ENCODE measurements at regions not wholly inside any gene's neighbourhood (a gene's known extent, or its start where the extent isn't known, plus 50 kb on each side); places are given as distances from the start of the nearest gene placed in this dataset.
"Not testable (repeated sequence)": the region's sequence is repeated elsewhere in the genome, so short reads cannot be mapped to it uniquely, and the experiment has no call there.

DNA sequence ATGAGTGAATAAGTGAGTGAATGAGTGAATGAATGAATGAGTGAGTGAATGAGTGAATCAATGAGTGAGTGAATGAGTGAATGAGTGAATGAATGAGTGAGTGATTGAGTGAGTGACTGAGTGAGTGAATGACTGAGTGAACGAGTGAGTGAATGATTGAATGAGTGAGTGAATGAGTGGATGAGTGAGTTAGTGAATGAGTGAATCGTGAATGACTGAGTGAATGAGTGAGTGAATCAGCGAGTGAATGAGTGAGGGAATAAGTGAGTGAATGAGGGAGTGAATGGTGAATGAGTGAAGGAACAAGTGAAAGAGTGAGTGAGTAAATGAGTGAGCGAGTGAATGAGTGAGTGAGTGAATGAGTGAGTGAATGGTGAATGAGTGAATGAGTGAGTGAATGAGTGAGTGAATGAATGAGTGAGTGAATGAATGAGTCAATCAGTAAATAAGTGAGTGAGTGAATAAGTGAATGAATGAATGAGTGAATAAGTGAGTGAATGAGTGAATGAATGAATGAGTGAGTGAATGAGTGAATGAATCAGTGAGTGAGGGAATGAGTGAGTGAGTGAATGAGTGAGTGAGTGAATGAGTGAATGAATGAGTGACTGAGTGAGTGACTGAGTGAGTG lies 135.7 kb upstream of the ZNF469 start:
- TF ChIP-seq, protein P1, sequence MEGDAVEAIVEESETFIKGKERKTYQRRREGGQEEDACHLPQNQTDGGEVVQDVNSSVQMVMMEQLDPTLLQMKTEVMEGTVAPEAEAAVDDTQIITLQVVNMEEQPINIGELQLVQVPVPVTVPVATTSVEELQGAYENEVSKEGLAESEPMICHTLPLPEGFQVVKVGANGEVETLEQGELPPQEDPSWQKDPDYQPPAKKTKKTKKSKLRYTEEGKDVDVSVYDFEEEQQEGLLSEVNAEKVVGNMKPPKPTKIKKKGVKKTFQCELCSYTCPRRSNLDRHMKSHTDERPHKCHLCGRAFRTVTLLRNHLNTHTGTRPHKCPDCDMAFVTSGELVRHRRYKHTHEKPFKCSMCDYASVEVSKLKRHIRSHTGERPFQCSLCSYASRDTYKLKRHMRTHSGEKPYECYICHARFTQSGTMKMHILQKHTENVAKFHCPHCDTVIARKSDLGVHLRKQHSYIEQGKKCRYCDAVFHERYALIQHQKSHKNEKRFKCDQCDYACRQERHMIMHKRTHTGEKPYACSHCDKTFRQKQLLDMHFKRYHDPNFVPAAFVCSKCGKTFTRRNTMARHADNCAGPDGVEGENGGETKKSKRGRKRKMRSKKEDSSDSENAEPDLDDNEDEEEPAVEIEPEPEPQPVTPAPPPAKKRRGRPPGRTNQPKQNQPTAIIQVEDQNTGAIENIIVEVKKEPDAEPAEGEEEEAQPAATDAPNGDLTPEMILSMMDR (IDR thresholded peaks at IDR 0.05), result not testable (repeated sequence)
- TF ChIP-seq EZH2 (IDR thresholded peaks at IDR 0.05; ENCODE audit: borderline replicate concordance, insufficient read depth, low read depth, low read length, poor library complexity, severe bottlenecking), result not testable (repeated sequence)
